ENCODE measurements at regions not wholly inside any gene's neighbourhood (a gene's known extent, or its start where the extent isn't known, plus 50 kb on each side); places are given as distances from the start of the nearest gene placed in this dataset.

DNA sequence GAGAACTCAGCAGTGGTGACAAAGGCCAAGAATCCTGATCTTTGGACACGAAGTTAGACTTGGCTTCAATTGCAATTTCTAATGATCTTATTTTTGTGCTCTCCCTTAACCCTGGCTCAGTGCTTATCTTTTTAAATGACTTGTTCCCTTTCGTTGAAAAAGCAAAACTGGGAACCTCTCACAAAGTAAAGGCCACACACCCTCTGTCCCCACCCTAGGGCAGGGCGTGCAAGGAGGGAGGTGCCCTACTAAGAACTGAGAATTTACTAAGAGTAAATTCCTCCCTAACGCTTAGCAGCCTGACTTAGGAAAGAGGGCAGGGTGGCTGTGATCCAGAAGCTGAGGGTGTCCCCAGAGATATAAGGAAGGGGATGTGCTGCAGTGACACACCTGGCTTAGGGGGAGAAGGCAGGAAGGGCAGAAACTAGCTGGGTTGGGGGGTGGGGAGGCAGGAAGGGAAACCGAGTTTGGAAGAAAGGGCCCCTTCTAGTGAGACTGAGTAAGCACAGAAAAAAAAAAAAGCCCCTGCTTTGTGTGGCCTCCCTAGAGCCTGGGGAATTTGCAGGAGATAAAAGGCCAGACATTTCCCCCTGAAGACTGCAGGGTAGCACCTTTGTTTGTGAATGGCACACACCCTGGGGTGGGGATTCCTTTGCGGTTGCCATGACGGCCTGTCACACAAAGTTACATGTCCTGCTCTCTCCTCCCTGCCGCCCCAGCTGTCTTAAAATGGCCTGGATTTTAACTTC lies 435.1 kb downstream of the EFNB2 start:
- TF ChIP-seq, protein P1, sequence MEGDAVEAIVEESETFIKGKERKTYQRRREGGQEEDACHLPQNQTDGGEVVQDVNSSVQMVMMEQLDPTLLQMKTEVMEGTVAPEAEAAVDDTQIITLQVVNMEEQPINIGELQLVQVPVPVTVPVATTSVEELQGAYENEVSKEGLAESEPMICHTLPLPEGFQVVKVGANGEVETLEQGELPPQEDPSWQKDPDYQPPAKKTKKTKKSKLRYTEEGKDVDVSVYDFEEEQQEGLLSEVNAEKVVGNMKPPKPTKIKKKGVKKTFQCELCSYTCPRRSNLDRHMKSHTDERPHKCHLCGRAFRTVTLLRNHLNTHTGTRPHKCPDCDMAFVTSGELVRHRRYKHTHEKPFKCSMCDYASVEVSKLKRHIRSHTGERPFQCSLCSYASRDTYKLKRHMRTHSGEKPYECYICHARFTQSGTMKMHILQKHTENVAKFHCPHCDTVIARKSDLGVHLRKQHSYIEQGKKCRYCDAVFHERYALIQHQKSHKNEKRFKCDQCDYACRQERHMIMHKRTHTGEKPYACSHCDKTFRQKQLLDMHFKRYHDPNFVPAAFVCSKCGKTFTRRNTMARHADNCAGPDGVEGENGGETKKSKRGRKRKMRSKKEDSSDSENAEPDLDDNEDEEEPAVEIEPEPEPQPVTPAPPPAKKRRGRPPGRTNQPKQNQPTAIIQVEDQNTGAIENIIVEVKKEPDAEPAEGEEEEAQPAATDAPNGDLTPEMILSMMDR (conservative IDR thresholded peaks at IDR 0.05; ENCODE audit: low read length) = no peak
- TF ChIP-seq EZH2phosphoT487 (IDR thresholded peaks at IDR 0.05; ENCODE audit: borderline replicate concordance, low read depth, low read length) = no peak

Measured in OCI-LY7 (cell line).